ENCODE measurements at regions not wholly inside any gene's neighbourhood (a gene's known extent, or its start where the extent isn't known, plus 50 kb on each side); places are given as distances from the start of the nearest gene placed in this dataset.
"Not testable (repeated sequence)": the region's sequence is repeated elsewhere in the genome, so short reads cannot be mapped to it uniquely, and the experiment has no call there.

- FAIRE-seq, result not testable (repeated sequence)
Measured at GRCh38 chr9:90506402-90506801, 136.2 kb downstream of the DIRAS2 start.

- no peak for FAIRE-seq
Measured at GRCh38 chr9:90507621-90508020, 135.0 kb downstream of the DIRAS2 start.

- no peak for FAIRE-seq
Measured at GRCh38 chr9:90508940-90509339, 133.7 kb downstream of the DIRAS2 start.

GRCh38 chr9:90511711-90512110, 130.9 kb downstream of the DIRAS2 start:
- FAIRE-seq, result no peak

- FAIRE-seq, result no peak
Measured at GRCh38 chr9:90514877-90515276, 127.7 kb downstream of the DIRAS2 start.

- FAIRE-seq, result no peak
Measured at GRCh38 chr9:90515510-90515909, 127.1 kb downstream of the DIRAS2 start.

GRCh38 chr9:90517103-90517502, 125.5 kb downstream of the DIRAS2 start:
- no peak for FAIRE-seq

GRCh38 chr9:90521811-90522570, 120.6 kb downstream of the DIRAS2 start:
- no peak for FAIRE-seq

GRCh38 chr9:90523958-90524357, 118.7 kb downstream of the DIRAS2 start:
- FAIRE-seq, result no peak

GRCh38 chr9:90526386-90526785, 116.2 kb downstream of the DIRAS2 start:
- FAIRE-seq, result no peak

- FAIRE-seq, result not testable (repeated sequence)
Measured at GRCh38 chr9:90536094-90536493, 106.5 kb downstream of the DIRAS2 start.

- no peak for FAIRE-seq
Measured at GRCh38 chr9:90538566-90538965, 104.1 kb downstream of the DIRAS2 start.

- FAIRE-seq, result no peak
Measured at GRCh38 chr9:90539286-90539685, 103.3 kb downstream of the DIRAS2 start.

GRCh38 chr9:90540734-90541133, 101.9 kb downstream of the DIRAS2 start:
- no peak for FAIRE-seq

GRCh38 chr9:90544488-90544887, 98.1 kb downstream of the DIRAS2 start:
- FAIRE-seq, result no peak

- FAIRE-seq, result no peak
Measured at GRCh38 chr9:90546200-90546599, 96.4 kb downstream of the DIRAS2 start.

- FAIRE-seq, result no peak
Measured at GRCh38 chr9:90547896-90548295, 94.7 kb downstream of the DIRAS2 start.

- FAIRE-seq, result no peak
Measured at GRCh38 chr9:90552317-90552716, 90.3 kb downstream of the DIRAS2 start.

- FAIRE-seq, result no peak
Measured at GRCh38 chr9:90555351-90556057, 87.1 kb downstream of the DIRAS2 start.

GRCh38 chr9:90556897-90557675, 85.5 kb downstream of the DIRAS2 start:
- no peak for FAIRE-seq

GRCh38 chr9:90559075-90560073, 83.2 kb downstream of the DIRAS2 start:
- FAIRE-seq, result no peak
